Retinal pigment epithelial cell (primary cell): ENCODE measurements at regions not wholly inside any gene's neighbourhood (a gene's known extent, or its start where the extent isn't known, plus 50 kb on each side); places are given as distances from the start of the nearest gene placed in this dataset.
A peak's percentile ranks its signal among the peaks of the same experiment; 100 is the strongest.

Source experiments
- DNase-seq: peaks from one replicate; pipeline ENCODE4 v3.0.0-alpha.2; 2010; ENCODE audit warnings: low read depth
- H3K4me3 ChIP-seq: 2 replicates; pipeline ENCODE4 v1.5.1; 2011; ENCODE audit warnings: mild to moderate bottlenecking, low read length, control low read depth, moderate library complexity
- TF ChIP-seq, protein P1 (sequence below): conservative IDR thresholded peaks from 2 replicates; pipeline ENCODE4 v1.5.1; 2011; ENCODE audit warnings: low read depth, low read length, control low read depth, inconsistent platforms

DNA sequence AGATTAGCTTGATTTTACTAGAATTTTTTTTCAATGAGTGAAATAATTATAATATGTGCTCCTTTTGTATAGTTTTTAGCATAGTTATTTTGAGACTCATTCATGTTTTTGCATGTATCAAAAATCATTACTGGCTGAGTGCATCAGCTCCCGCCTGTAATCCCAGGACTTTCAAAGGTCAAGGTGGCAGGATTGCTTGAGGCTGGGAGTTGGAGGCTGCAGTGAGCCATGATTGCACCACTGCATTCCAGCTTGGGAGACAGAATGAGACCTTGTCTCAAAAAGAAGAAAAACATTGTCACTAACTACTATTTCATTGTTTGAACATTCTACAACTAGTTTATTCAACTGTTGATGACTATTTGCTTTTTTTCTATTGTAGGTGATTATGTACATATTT, 802.7 kb downstream of the SLC16A7 start:
- DNase-seq, result peak; percentile 9
- no peak overlapping the region for H3K4me3 ChIP-seq
- TF ChIP-seq, protein P1, sequence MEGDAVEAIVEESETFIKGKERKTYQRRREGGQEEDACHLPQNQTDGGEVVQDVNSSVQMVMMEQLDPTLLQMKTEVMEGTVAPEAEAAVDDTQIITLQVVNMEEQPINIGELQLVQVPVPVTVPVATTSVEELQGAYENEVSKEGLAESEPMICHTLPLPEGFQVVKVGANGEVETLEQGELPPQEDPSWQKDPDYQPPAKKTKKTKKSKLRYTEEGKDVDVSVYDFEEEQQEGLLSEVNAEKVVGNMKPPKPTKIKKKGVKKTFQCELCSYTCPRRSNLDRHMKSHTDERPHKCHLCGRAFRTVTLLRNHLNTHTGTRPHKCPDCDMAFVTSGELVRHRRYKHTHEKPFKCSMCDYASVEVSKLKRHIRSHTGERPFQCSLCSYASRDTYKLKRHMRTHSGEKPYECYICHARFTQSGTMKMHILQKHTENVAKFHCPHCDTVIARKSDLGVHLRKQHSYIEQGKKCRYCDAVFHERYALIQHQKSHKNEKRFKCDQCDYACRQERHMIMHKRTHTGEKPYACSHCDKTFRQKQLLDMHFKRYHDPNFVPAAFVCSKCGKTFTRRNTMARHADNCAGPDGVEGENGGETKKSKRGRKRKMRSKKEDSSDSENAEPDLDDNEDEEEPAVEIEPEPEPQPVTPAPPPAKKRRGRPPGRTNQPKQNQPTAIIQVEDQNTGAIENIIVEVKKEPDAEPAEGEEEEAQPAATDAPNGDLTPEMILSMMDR, result no peak

DNA sequence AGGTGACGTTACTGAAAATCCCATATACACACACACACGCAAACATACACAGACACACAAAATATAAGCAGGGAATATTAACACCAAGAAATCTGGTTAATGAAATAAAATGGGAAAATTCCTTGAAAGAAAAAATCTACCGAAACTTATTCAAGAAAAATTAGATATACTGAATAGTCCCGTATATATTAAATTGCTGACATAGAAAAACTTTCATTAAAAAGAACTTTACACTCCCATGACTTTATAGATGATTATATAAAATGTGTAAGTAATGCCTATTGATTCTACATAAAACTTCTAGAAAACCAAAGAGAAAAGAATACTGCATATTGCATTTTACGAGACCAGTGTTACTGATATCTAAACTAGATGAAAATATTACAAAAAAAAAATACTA, 803.2 kb downstream of the SLC16A7 start:
- no peak overlapping the region for H3K4me3 ChIP-seq
- TF ChIP-seq, protein P1, result no peak
- DNase-seq, result no peak

DNA sequence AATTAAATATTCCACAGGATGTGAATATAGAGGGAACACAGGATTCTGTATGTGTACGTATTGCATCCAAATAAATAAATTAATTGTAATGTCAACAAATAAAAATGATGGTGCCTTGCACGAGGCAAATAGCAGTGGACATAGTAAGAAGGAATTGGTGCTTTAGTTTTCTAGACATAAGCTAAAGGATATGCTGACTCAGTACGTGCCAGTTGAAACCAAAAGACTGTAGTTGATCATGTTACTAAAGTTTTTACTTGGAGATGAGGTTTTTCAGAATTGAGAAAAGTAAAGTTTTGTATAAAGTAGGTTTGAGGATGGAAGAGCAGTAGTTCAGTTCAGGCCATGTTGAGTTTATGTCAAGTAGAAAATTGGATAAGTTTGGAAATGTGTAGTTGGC, 807.2 kb downstream of the SLC16A7 start:
- H3K4me3 ChIP-seq, result no peak overlapping the region
- TF ChIP-seq, protein P1, result no peak
- no peak for DNase-seq

DNA sequence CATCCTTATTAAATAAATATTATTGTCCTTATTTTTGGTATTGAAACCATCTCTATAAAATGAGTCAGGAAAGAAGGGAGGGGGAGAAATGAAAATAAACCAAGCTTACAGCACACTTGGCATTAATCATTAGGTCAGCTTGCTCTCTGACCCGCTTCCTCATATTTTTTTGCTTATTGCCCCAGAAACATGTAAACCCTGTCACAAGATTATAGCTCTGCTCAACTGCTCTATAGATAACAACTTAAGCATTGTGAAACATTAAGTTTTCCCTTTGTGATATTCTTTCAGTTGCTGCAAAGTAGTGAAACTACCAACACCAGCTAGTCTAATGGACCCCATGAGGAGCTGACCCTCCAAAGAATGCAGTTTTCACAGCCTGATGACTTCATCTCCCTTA, 819.5 kb downstream of the SLC16A7 start:
- TF ChIP-seq, protein P1, result no peak
- DNase-seq, result peak; percentile 26
- H3K4me3 ChIP-seq, result no peak overlapping the region

DNA sequence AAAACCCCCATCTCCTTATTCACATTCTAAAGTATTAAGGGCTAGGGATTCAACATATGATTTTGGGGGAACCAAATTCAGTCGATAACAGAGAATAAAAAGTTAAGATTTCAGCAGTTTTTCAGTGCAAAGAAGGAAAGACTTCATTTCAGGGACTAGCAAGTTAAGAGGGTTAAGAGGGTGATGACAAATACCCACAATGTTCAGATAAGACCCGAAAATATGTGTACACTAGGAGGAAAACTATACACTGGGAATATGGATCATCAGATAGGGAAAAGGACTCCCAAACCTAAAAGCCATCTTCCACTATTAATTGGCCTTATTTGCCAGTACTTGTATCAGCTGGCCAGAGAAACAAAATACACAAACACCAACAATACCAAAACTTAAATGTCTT, 824.2 kb downstream of the SLC16A7 start:
- TF ChIP-seq, protein P1, result no peak
- no peak for DNase-seq
- no peak overlapping the region for H3K4me3 ChIP-seq

DNA sequence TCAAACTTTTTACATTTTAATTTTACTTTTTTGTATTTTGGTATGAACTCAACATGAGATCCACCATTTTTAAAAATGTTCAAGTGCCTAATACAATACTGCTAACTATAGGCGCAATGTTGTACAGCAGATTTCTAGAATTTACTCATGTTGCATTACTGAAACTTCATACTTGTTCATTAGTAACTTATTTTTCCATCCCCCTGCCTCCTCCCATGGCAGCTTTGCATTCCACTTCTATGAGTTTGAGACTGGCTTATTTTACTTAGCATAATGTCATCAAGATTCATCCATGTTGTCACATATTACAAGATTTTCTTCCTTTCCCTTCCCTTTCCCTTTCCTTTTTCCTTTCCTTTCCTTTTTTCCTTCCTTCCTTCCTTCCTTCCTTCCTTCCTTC, 825.9 kb downstream of the SLC16A7 start:
- DNase-seq, result no peak
- TF ChIP-seq, protein P1, result no peak
- H3K4me3 ChIP-seq, result no peak overlapping the region

DNA sequence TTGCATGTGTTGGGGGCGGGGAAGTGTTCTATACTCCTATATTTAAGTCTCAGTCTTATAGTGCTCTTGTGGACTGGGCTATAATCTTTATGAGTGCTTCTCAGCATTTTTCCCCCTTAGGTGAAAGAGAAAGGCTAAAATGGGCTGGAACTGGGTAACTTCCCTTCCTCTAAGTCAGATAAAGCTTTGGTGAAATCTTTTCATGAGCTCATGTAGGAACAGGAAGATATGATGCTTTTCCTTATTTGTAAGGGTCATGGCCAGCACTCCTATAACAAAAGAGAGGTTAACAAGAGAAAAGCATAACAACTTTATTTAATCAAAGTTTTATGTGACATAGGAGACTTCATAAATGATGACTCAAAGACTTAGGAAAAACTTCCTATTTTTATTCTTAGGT, 841.5 kb downstream of the SLC16A7 start:
- H3K4me3 ChIP-seq, result no peak overlapping the region
- TF ChIP-seq, protein P1, result no peak
- DNase-seq, result no peak
